ENCODE measurements at regions not wholly inside any gene's neighbourhood (a gene's known extent, or its start where the extent isn't known, plus 50 kb on each side); places are given as distances from the start of the nearest gene placed in this dataset.

DNA sequence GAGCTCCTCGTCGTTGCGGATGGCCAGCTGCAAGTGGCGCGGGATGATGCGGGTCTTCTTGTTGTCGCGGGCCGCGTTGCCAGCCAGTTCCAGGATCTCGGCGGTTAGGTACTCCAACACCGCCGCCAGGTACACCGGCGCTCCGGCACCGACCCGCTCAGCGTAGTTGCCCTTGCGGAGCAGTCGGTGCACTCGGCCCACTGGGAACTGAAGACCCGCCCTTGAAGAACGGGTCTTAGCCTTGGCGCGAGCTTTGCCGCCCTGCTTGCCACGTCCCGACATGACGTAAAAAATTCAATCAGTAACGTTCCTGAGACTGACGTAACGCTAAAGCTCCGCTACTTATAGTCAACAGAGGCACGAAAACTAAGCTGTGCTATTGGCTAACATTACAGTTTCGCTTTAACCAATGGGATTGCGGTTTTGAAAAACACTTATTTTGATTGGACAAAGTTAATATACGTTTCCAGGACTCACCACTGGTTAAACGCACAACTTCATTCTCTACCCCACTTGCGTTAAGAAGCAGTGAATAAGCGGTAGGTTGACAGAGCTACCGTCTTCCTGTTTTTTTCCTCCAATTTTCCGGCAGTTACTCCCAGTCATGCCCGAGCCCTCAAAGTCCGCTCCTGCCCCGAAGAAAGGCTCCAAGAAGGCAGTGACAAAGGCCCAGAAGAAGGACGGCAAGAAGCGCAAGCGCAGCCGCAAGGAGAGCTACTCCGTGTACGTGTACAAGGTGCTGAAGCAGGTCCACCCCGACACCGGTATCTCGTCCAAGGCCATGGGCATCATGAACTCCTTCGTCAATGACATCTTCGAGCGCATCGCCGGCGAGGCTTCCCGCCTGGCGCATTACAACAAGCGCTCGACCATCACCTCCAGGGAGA is 73.9 kb downstream of the OR2B2 start:
- no peak overlapping the region for H3K14ac ChIP-seq (ENCODE audit: low read length)
- peaks cover 0 to 3% of the 10 kb centered on the region in 2 donors for H3K4me1 ChIP-seq (ENCODE audit: control insufficient read depth in 2 of 2, insufficient read depth in 1 of 2, low read depth in 1 of 2, low read length in 2 of 2)
- H3K23ac ChIP-seq (ENCODE audit: low read depth, low read length, poor library complexity), result peak overlapping the region; percentile 98
- H3K79me1 ChIP-seq (ENCODE audit: low read depth, low read length), result no peaks in the 10 kb centered on the region
- peak overlapping the region; percentile 71 for H3K4me2 ChIP-seq (ENCODE audit: insufficient read depth, low read length, poor library complexity, severe bottlenecking)
- H2BK12ac ChIP-seq (ENCODE audit: low read length), result no peak overlapping the region
- peak overlapping the region; percentile 70 to 97 for H3K4me3 ChIP-seq (ENCODE audit: low read length in 2 of 2)
- no peak overlapping the region for H2BK120ac ChIP-seq (ENCODE audit: low read depth, low read length)
- peak; percentile 96 for DNase-seq (ENCODE audit: low spot score)
- H4K8ac ChIP-seq (ENCODE audit: low read depth, low read length), result no peak overlapping the region
- H3K27ac ChIP-seq (replicated peaks; ENCODE audit: low read length), result peak overlapping the region; percentile 81
- H2AFZ ChIP-seq (ENCODE audit: low read length), result no peak overlapping the region
- H3K36me3 ChIP-seq (replicated peaks in 1 of 2; ENCODE audit: control insufficient read depth in 2 of 2, insufficient read depth in 2 of 2, low read length in 2 of 2), result peaks cover 0 to 2% of the 10 kb centered on the region in 2 donors
- H2BK5ac ChIP-seq (ENCODE audit: low read length), result peak overlapping the region; percentile 4
- H3K27me3 ChIP-seq (ENCODE audit: control insufficient read depth in 3 of 3, insufficient read depth in 3 of 3, low read depth in 1 of 3, low read length in 3 of 3), result no peaks in the 10 kb centered on the region
- no peaks in the 10 kb centered on the region for H3K9me3 ChIP-seq (replicated peaks in 1 of 2; ENCODE audit: control insufficient read depth in 2 of 2, insufficient read depth in 1 of 2, low read depth in 1 of 2, low read length in 2 of 2)
- WGBS, 2 donors (ENCODE audit: extremely low coverage in 2 of 2, insufficient read length in 2 of 2, insufficient replicate concordance in 1 of 2), result no CpG with 5 or more reads among the region's 66 CpGs
- peak overlapping the region; percentile 89 for H3K18ac ChIP-seq (ENCODE audit: low read length)
- no peak overlapping the region for H3K4ac ChIP-seq (ENCODE audit: low read length)
- H4K91ac ChIP-seq (ENCODE audit: low read depth, low read length, poor library complexity), result no peak overlapping the region
- peak overlapping the region; percentile 98 for H2AK5ac ChIP-seq (ENCODE audit: low read depth, low read length)
- H2BK15ac ChIP-seq (ENCODE audit: low read length), result peak overlapping the region; percentile 93
- H3K9ac ChIP-seq (ENCODE audit: low read depth, low read length, poor library complexity), result peak overlapping the region; percentile 85

- no peak overlapping the region for H4K91ac ChIP-seq (ENCODE audit: low read depth, low read length, poor library complexity)
- H3K4me3 ChIP-seq (ENCODE audit: low read length in 2 of 2), result peak overlapping the region; percentile 70 to 91
- peak overlapping the region; percentile 98 for H3K23ac ChIP-seq (ENCODE audit: low read depth, low read length, poor library complexity)
- peak overlapping the region; percentile 81 for H3K27ac ChIP-seq (replicated peaks; ENCODE audit: low read length)
- peak overlapping the region; percentile 4 for H2BK5ac ChIP-seq (ENCODE audit: low read length)
- no peak overlapping the region for H3K4ac ChIP-seq (ENCODE audit: low read length)
- peak overlapping the region; percentile 98 for H2AK5ac ChIP-seq (ENCODE audit: low read depth, low read length)
- no peak overlapping the region for H3K14ac ChIP-seq (ENCODE audit: low read length)
- no peak for DNase-seq (ENCODE audit: low spot score)
- peak overlapping the region; percentile 58 for H3K4me2 ChIP-seq (ENCODE audit: insufficient read depth, low read length, poor library complexity, severe bottlenecking)
- no CpG with 5 or more reads among the region's 11 CpGs for WGBS, 2 donors (ENCODE audit: extremely low coverage in 2 of 2, insufficient read length in 2 of 2, insufficient replicate concordance in 1 of 2)
- no peak overlapping the region for H2AFZ ChIP-seq (ENCODE audit: low read length)
- H3K9ac ChIP-seq (ENCODE audit: low read depth, low read length, poor library complexity), result peak overlapping the region; percentile 85
- peak overlapping the region; percentile 89 for H3K18ac ChIP-seq (ENCODE audit: low read length)
- no peaks in the 10 kb centered on the region for H3K9me3 ChIP-seq (replicated peaks in 1 of 2; ENCODE audit: control insufficient read depth in 2 of 2, insufficient read depth in 1 of 2, low read depth in 1 of 2, low read length in 2 of 2)
- H3K36me3 ChIP-seq (replicated peaks in 1 of 2; ENCODE audit: control insufficient read depth in 2 of 2, insufficient read depth in 2 of 2, low read length in 2 of 2), result peaks cover 0 to 3% of the 10 kb centered on the region in 2 donors
- H4K8ac ChIP-seq (ENCODE audit: low read depth, low read length), result no peak overlapping the region
- H3K4me1 ChIP-seq (ENCODE audit: control insufficient read depth in 2 of 2, insufficient read depth in 1 of 2, low read depth in 1 of 2, low read length in 2 of 2), result peaks cover 0 to 3% of the 10 kb centered on the region in 2 donors
- H2BK15ac ChIP-seq (ENCODE audit: low read length), result peak overlapping the region; percentile 93
- H2BK12ac ChIP-seq (ENCODE audit: low read length), result no peak overlapping the region
- H2BK120ac ChIP-seq (ENCODE audit: low read depth, low read length), result no peak overlapping the region
- H3K27me3 ChIP-seq (ENCODE audit: control insufficient read depth in 3 of 3, insufficient read depth in 3 of 3, low read depth in 1 of 3, low read length in 3 of 3), result no peaks in the 10 kb centered on the region
- no peaks in the 10 kb centered on the region for H3K79me1 ChIP-seq (ENCODE audit: low read depth, low read length)
Measured at GRCh38 chr6:27837625-27838057, 74.6 kb downstream of the OR2B2 start.

GRCh38 chr6:27836783-27837624 is 75.2 kb downstream of the OR2B2 start:
- Histone ChIP-seq H2BK12ac (ENCODE audit: low read length) (no peak overlapping the region), H3K4me3 (ENCODE audit: low read length in 2 of 2) (peak overlapping the region; percentile 70 to 91)
- no peak for DNase-seq (ENCODE audit: low spot score)

More at GRCh38 chr6:27836783-27837624, 75.2 kb downstream of the OR2B2 start:
- H3K36me3 ChIP-seq (replicated peaks in 1 of 2; ENCODE audit: control insufficient read depth in 2 of 2, insufficient read depth in 2 of 2, low read length in 2 of 2), result peaks cover 0 to 3% of the 10 kb centered on the region in 2 donors
- no peak overlapping the region for H3K14ac ChIP-seq (ENCODE audit: low read length)
- H2AFZ ChIP-seq (ENCODE audit: low read length), result peak overlapping the region; percentile 1
- peak overlapping the region; percentile 33 for H3K9ac ChIP-seq (ENCODE audit: low read depth, low read length, poor library complexity)
- no peaks in the 10 kb centered on the region for H3K79me1 ChIP-seq (ENCODE audit: low read depth, low read length)
- WGBS, 2 donors (ENCODE audit: extremely low coverage in 2 of 2, insufficient read length in 2 of 2, insufficient replicate concordance in 1 of 2), result no CpG with 5 or more reads among the region's 25 CpGs
- H3K4me1 ChIP-seq (ENCODE audit: control insufficient read depth in 2 of 2, insufficient read depth in 1 of 2, low read depth in 1 of 2, low read length in 2 of 2), result peaks cover 0 to 3% of the 10 kb centered on the region in 2 donors
- no peaks in the 10 kb centered on the region for H3K27me3 ChIP-seq (ENCODE audit: control insufficient read depth in 3 of 3, insufficient read depth in 3 of 3, low read depth in 1 of 3, low read length in 3 of 3)
- peak overlapping the region; percentile 62 for H3K18ac ChIP-seq (ENCODE audit: low read length)
- H3K23ac ChIP-seq (ENCODE audit: low read depth, low read length, poor library complexity), result no peak overlapping the region
- no peaks in the 10 kb centered on the region for H3K9me3 ChIP-seq (replicated peaks in 1 of 2; ENCODE audit: control insufficient read depth in 2 of 2, insufficient read depth in 1 of 2, low read depth in 1 of 2, low read length in 2 of 2)
- H4K91ac ChIP-seq (ENCODE audit: low read depth, low read length, poor library complexity), result no peak overlapping the region
- H2BK15ac ChIP-seq (ENCODE audit: low read length), result no peak overlapping the region
- no peak overlapping the region for H2AK5ac ChIP-seq (ENCODE audit: low read depth, low read length)
- H4K8ac ChIP-seq (ENCODE audit: low read depth, low read length), result no peak overlapping the region
- peak overlapping the region; percentile 81 for H3K27ac ChIP-seq (replicated peaks; ENCODE audit: low read length)
- H2BK5ac ChIP-seq (ENCODE audit: low read length), result peak overlapping the region; percentile 4
- no peak overlapping the region for H2BK120ac ChIP-seq (ENCODE audit: low read depth, low read length)
- H3K4me2 ChIP-seq (ENCODE audit: insufficient read depth, low read length, poor library complexity, severe bottlenecking), result peak overlapping the region; percentile 58
- no peak overlapping the region for H3K4ac ChIP-seq (ENCODE audit: low read length)
